ENCODE measurements at regions not wholly inside any gene's neighbourhood (a gene's known extent, or its start where the extent isn't known, plus 50 kb on each side); places are given as distances from the start of the nearest gene placed in this dataset.

DNA sequence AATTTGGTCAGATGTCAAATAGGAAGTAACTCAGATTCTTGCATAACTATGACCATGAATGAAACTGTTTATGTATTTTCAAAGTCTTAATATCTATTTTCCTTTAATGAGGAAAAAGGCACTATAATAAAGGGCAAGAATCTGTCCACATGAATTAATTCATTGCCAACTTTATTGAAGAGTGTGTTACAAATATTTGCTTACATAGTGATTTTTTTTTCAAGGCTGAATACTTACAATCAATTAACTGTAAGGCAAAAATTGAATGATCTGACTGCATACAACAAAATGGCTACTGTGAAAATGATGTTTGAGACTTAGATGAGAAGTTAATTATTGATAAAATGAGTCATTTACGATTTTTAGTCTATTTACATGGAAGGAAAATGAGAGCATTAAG, 475.0 kb downstream of the DNAJB9 start:
- no peak overlapping the region for H2AFZ ChIP-seq (ENCODE audit: low read length)
- H3F3A ChIP-seq (ENCODE audit: insufficient read depth, low read length): no peaks in the 10 kb centered on the region
- H3K9ac ChIP-seq (ENCODE audit: low read length): no peak overlapping the region
- no peaks in the 10 kb centered on the region for H4K20me1 ChIP-seq (ENCODE audit: insufficient read depth, low read length)
- no peak overlapping the region for H3K27ac ChIP-seq (ENCODE audit: low read length)
- no peak overlapping the region for H3K4me2 ChIP-seq (ENCODE audit: low read depth, low read length)
- no peaks in the 10 kb centered on the region for H3K79me2 ChIP-seq (ENCODE audit: low read length)
- TF ChIP-seq, protein P1, sequence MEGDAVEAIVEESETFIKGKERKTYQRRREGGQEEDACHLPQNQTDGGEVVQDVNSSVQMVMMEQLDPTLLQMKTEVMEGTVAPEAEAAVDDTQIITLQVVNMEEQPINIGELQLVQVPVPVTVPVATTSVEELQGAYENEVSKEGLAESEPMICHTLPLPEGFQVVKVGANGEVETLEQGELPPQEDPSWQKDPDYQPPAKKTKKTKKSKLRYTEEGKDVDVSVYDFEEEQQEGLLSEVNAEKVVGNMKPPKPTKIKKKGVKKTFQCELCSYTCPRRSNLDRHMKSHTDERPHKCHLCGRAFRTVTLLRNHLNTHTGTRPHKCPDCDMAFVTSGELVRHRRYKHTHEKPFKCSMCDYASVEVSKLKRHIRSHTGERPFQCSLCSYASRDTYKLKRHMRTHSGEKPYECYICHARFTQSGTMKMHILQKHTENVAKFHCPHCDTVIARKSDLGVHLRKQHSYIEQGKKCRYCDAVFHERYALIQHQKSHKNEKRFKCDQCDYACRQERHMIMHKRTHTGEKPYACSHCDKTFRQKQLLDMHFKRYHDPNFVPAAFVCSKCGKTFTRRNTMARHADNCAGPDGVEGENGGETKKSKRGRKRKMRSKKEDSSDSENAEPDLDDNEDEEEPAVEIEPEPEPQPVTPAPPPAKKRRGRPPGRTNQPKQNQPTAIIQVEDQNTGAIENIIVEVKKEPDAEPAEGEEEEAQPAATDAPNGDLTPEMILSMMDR (IDR thresholded peaks at IDR 0.05; ENCODE audit: low read length): no peak
- TF ChIP-seq EZH2phosphoT487 (IDR thresholded peaks at IDR 0.05; ENCODE audit: low read length): no peak
- no peak for TF ChIP-seq EZH2 (optimal IDR thresholded peaks at IDR 0.05; ENCODE audit: low read depth, low read length)
- no peaks in the 10 kb centered on the region for H3K36me3 ChIP-seq (replicated peaks; ENCODE audit: insufficient read depth, low read length)
- no peaks in the 10 kb centered on the region for H3K9me2 ChIP-seq (replicated peaks; ENCODE audit: insufficient read depth, low read length)
- H3K27me3 ChIP-seq (replicated peaks; ENCODE audit: insufficient read depth, low read length): no peaks in the 10 kb centered on the region
- no peaks in the 10 kb centered on the region for H3K9me3 ChIP-seq (replicated peaks; ENCODE audit: insufficient read depth, low read length)
- no peaks in the 10 kb centered on the region for H3K4me1 ChIP-seq (ENCODE audit: low read length)
- no peak overlapping the region for H3K4me3 ChIP-seq (ENCODE audit: low read length)
- no peak for DNase-seq

DNA sequence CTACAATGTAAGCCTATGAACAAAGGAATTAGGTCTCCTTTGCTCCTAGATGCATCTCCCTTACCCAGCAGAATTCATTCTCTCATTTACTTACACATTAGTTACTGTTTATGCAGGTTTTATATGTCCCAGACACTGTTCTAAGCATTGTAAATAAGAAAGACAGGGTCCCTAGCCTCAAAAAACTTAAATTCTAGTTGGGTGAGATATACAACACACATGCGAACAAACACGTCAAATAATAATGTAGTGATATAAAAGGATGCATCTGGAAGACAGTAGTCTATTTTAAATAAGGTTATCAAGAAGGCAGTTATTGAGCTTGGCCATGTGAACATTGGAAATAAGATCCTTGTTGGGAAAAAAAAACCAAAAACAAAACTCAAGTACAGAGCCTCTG, 479.7 kb downstream of the DNAJB9 start:
- H4K20me1 ChIP-seq (ENCODE audit: insufficient read depth, low read length): no peaks in the 10 kb centered on the region
- TF ChIP-seq, protein P1 (IDR thresholded peaks at IDR 0.05; ENCODE audit: low read length): no peak
- TF ChIP-seq EZH2phosphoT487 (IDR thresholded peaks at IDR 0.05; ENCODE audit: low read length) (no peak), EZH2 (optimal IDR thresholded peaks at IDR 0.05; ENCODE audit: low read depth, low read length) (no peak)
- no peaks in the 10 kb centered on the region for H3K9me2 ChIP-seq (replicated peaks; ENCODE audit: insufficient read depth, low read length)
- no peaks in the 10 kb centered on the region for H3K9me3 ChIP-seq (replicated peaks; ENCODE audit: insufficient read depth, low read length)
- H3K36me3 ChIP-seq (replicated peaks; ENCODE audit: insufficient read depth, low read length): no peaks in the 10 kb centered on the region
- DNase-seq: no peak
- H2AFZ ChIP-seq (ENCODE audit: low read length): no peak overlapping the region
- H3K4me1 ChIP-seq (ENCODE audit: low read length): no peaks in the 10 kb centered on the region
- no peaks in the 10 kb centered on the region for H3F3A ChIP-seq (ENCODE audit: insufficient read depth, low read length)
- H3K27me3 ChIP-seq (replicated peaks; ENCODE audit: insufficient read depth, low read length): no peaks in the 10 kb centered on the region
- H3K9ac ChIP-seq (ENCODE audit: low read length): no peak overlapping the region
- no peaks in the 10 kb centered on the region for H3K79me2 ChIP-seq (ENCODE audit: low read length)
- no peak overlapping the region for H3K4me2 ChIP-seq (ENCODE audit: low read depth, low read length)
- H3K27ac ChIP-seq (ENCODE audit: low read length): no peak overlapping the region
- H3K4me3 ChIP-seq (ENCODE audit: low read length): no peak overlapping the region

DNA sequence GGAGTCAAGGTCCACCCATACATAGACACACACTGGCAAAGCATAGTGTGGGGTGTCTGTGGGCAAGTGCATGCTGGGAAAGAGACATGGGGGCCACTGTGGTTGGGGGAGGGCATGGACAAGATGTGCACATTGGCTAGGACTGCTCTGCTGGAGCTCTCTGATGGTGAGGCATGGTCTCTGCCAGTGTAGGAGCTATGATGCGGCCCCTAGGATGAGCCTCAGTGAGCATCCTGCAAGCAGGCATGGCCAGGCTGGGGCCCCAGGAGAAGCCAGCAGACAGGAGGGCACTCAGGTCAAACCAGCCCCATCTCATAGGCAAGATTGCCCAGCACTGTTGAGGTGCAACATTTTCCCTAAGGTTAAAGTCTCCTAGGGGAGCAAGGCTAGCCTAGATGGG, 489.4 kb downstream of the DNAJB9 start:
- no peaks in the 10 kb centered on the region for H4K20me1 ChIP-seq (ENCODE audit: insufficient read depth, low read length)
- TF ChIP-seq, protein P1 (IDR thresholded peaks at IDR 0.05; ENCODE audit: low read length): no peak
- TF ChIP-seq EZH2 (optimal IDR thresholded peaks at IDR 0.05; ENCODE audit: low read depth, low read length): no peak
- H3K9ac ChIP-seq (ENCODE audit: low read length): no peak overlapping the region
- H3K4me3 ChIP-seq (ENCODE audit: low read length): no peak overlapping the region
- H3K27me3 ChIP-seq (replicated peaks; ENCODE audit: insufficient read depth, low read length): no peaks in the 10 kb centered on the region
- no peak overlapping the region for H3K4me2 ChIP-seq (ENCODE audit: low read depth, low read length)
- no peak for DNase-seq
- no peaks in the 10 kb centered on the region for H3K4me1 ChIP-seq (ENCODE audit: low read length)
- no peaks in the 10 kb centered on the region for H3F3A ChIP-seq (ENCODE audit: insufficient read depth, low read length)
- H2AFZ ChIP-seq (ENCODE audit: low read length): no peak overlapping the region
- no peaks in the 10 kb centered on the region for H3K9me2 ChIP-seq (replicated peaks; ENCODE audit: insufficient read depth, low read length)
- H3K9me3 ChIP-seq (replicated peaks; ENCODE audit: insufficient read depth, low read length): no peaks in the 10 kb centered on the region
- H3K27ac ChIP-seq (ENCODE audit: low read length): no peak overlapping the region
- H3K36me3 ChIP-seq (replicated peaks; ENCODE audit: insufficient read depth, low read length): no peaks in the 10 kb centered on the region
- H3K79me2 ChIP-seq (ENCODE audit: low read length): no peaks in the 10 kb centered on the region

Data from MM.1S (cell line).